Limb (tissue), 2 donors: ENCODE measurements at regions not wholly inside any gene's neighbourhood (a gene's known extent, or its start where the extent isn't known, plus 50 kb on each side); places are given as distances from the start of the nearest gene placed in this dataset.
"Not testable (repeated sequence)": the region's sequence is repeated elsewhere in the genome, so short reads cannot be mapped to it uniquely, and the experiment has no call there.

Source experiments
- DNase-seq, 2 donors: peaks; one replicate each; pipeline ENCODE4 v3.0.0-alpha.2; 2016; ENCODE audit errors: extremely low spot score in 2 of 2

GRCh38 chr11:34755671-34756070 is 134.8 kb downstream of the EHF start:
- no peak for DNase-seq

GRCh38 chr11:34754171-34754823 is 133.4 kb downstream of the EHF start:
- no peak for DNase-seq

- DNase-seq, result no peak
Measured at GRCh38 chr11:34750692-34751405, 130.0 kb downstream of the EHF start.

DNA sequence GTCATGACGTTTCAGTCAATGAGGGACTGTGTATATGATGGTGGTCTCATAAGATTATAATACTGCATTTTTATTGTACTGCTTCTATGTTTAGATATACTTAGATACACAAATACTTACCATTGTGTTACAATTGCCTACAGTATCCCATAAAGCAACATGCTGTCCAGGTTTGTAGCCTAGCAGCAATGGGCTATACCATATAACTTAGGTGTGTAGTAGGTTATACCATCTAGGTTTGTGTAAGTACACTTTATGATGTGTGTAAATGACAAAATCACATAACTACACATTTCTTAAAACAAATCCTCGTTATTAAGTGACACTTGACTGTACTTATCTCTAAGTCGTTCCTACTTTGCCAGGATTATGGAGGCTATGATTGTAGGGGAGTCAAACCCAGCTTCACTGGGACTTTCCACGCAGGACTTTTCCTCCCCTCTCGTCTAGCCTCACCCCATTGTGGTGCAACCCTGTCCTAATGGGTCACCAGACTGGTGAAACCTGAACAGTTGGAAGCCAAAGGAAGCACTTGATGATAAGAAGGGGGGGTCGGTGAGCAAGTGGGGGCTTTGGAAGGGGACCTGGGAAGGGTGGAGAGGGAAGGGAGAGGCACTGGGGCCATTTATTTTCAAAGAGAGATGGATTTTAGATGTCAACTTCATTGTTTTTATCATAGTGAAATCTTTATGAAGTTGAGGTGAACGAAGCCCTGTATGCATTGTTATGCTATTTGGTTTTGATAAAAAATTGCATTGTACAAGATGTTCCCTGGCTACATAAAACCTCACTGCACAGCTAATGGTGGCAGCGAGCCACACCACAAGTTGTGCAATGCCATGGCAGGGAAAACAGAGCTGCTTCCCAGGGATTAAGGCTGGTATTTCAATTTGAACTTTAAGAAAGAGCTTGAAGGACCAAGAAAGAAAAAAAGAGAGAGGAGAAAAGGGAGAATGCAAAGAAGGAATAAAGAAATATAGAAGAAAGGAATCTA is 129.1 kb downstream of the EHF start:
- DNase-seq, result no peak

DNA sequence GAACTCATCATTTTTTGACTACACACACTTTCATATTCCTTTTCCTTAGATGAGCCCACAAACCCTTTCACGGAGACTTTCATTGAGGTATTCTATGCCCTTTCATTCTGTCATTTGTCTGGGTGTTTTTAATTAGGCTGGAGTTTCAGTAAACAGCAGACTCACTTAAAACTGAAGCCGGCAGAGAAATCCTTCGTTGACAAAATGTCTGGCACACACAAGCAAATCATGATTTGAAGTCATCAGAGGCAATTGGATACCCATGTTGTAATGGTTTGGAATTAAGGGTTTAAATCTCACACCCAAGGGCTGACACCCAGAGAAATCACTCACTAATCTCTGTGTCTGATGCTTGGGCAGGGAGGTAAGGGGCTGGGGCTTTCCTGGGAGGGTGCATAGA is 127.1 kb downstream of the EHF start:
- no peak for DNase-seq

DNA sequence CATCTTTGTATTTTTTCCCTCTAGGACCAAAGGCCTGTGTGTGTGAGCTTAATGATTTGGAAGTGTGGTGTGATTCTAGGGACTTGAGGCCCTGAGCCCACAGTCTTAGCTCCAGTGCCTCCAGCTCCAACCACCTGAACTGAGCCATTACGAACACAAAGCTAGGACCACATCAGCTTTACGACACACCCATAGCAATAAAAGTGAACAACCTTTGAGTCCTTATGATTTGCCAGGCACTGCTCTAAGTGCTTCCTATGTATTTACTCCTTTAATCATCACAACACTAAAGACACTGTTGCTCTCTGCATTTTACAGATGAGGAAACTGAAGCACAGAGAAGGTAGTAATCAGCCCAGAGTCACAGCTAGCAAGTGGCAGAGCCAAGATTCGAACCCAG is 126.4 kb downstream of the EHF start:
- DNase-seq, result no peak

DNA sequence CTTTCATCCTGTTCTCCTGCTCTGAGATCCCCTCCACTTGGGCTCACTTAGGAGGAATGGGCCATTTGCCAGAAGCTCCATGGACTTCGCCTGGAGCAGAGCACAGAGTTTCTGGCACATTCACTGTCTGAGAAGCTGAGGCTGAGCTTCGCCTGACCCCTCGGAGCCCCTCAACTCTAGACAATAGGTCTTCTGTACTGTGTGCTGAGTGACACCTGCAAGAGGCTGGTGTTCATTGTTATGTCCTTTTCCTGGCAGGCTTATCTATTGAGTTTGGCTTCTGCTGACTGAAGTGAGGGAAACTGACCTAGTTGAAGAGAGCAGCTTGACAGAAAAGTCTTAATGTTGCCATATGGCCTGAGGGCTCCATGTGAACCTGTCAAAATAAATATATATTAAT is 124.3 kb downstream of the EHF start:
- DNase-seq, result no peak

GRCh38 chr11:34744511-34744910 is 123.6 kb downstream of the EHF start:
- no peak for DNase-seq

DNA sequence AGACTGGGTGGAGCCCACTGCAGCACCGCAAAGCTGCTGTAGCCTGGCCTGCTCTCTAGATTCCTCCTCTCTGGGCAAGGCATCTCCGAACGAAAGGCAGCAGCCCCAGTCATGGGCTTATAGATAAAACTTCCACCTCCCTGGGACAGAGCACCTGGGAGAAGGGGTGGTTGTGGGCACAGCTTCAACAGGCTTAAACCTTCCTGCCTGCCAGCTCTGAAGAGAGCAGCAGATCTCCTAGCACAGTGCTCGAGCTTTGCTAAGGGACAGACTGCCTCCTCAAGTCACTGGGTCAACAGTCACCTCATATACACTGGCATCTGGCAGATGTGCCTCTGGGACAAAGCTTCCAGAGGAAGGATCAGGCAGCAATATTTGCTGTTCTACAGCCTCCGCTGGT is 117.3 kb downstream of the EHF start:
- no peak for DNase-seq

GRCh38 chr11:34732831-34733230 is 111.9 kb downstream of the EHF start:
- DNase-seq, result no peak

DNA sequence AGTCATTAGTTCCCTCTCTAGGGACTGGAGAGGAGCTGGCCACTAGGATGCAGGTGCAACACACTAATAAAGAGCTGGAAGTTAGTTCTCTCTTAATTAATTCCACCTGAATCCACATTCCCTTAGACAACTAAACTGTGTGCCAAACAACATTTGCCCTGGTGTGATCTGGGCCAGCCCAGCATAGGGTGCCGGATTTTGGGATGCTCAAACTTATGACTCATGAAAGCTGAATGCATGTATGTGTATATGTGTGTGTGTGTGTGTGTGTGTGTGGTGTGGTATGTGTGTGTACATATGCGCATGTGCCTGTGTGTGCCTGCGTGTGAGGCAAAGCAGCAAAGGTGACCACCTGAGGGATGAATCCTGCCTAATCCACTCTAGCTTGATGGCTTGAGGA is 110.7 kb downstream of the EHF start:
- no peak for DNase-seq

DNA sequence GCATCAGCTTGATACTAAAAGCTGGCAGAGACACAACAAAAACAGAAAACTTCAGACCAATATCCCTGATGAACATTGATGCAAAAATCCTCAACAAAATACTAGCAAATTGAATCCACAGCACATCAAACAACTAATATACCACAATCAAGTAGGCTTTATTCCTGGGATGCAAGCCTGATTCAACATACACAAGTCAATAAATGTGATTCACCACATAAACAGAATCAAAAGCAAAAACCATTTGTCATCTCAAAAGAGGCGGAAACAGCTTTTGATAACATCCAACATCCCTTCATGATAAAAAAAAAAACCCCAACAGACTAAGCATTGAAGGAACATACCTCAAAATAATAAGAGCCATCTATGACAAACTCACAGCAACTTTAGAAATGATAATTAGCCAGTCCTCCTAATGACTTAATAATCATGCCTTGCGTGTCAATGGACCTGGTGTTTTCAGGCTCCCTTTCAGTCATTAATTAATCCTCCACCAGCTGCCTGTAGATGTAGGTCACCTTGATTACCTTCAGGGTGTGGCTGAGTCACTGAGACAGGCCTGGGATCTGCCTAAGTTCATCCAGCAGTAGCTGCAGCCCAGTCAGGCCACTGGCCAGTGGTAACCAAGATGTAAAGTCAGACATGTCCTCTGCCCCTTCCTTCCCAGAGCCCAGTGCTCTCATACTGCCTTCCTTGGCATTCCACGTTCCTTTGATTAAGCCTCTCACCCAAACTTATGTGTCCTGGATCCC is 109.8 kb downstream of the EHF start:
- no peak for DNase-seq

- DNase-seq, result no peak
Measured at GRCh38 chr11:34728609-34729008, 107.7 kb downstream of the EHF start.

DNA sequence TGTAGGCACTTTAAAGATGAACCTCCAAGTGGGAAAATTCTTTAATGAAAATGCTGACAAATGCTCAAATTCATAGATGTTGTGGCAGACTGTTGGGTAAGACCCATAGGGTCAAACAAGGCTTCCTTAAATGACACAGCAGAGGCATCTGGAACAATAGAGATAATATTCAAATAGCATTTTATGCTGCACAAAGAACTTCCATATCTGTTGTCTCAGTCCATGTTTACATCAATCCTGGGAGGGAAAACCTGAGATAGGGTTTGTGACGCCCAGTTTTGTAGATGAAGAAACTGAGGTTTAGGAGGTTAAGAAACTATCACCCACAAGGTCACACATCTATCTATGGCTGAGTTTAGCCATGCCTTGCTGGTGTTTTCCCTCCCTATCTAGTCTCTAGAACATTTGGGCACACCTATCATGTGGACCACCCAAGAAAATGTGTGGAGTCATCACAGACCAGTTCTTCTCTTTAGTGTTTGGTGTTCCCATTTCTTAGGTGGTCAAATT is 106.4 kb downstream of the EHF start:
- no peak for DNase-seq

- DNase-seq, result no peak
Measured at GRCh38 chr11:34724973-34725372, 104.1 kb downstream of the EHF start.

DNA sequence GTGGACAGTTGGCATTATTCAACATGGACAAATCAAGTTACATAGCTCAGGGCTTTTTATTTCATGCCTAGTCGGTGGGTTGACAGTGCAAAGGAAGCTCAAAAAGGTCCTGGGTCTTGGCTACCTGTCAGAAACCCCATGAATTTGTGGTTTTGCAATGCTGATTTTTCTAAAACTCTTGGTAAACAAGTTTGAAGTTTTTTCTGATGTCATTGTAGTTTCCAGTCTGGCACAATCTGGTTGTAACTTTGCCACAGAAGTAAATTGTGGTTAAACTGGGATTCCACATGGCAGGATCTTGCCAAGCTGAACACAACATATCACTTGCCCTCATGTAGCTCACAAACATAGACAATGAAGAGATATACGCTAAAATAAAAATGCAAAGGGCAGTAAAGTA is 100.8 kb downstream of the EHF start:
- no peak for DNase-seq

DNA sequence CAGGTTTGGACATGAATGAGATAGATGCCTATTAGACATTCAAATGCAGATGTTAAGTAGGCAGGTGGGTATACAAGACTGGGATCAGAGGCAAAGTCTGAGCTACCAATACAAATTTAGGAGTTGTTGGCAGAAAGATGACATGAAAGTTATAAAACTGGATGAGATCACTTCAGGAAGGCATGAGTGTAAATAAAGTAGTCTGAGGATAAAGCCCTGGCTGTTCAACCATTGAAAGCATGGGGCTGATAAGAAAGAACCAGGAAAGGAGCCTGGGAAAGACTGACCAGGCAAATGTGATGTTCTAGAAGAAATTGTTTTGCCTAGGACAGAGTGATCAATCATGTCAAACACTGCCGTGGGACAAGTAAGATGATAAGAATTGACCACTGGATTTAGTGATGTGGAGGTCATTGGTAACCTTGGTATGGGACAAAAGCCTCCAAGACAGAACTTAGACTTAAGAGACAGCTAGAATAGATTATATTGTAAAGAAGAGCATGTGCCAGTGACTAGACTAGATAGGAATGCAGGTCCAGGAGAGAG is 98.5 kb downstream of the EHF start:
- DNase-seq, result no peak

- DNase-seq, result not testable (repeated sequence)
Measured at GRCh38 chr11:34713631-34714030, 92.7 kb downstream of the EHF start.
